ENCODE measurements at regions not wholly inside any gene's neighbourhood (a gene's known extent, or its start where the extent isn't known, plus 50 kb on each side); places are given as distances from the start of the nearest gene placed in this dataset.

DNA sequence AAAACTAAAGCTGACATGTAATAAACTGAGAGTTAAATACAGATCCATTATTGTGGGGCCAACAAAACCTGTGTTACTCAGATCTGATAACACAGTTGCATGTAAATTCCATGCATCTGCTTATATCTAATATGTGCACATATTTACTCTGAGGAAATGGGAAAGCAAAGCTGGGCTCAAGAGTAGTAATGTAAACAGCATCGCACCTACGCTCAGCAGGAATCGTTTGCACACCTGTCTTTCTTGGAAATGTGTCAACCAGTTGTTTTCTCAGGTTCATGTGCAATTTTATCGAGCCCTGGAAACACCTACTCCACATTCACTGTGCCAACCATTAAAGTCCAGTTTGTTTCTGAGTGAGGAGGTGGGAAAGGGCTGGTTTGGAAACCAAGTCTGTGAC, 80.3 kb upstream of the CNKSR3 start:
- no peaks in the 10 kb centered on the region for H3K27me3 ChIP-seq (ENCODE audit: insufficient read depth, low read length, poor library complexity)
- H3K4me2 ChIP-seq (ENCODE audit: insufficient read depth, low read length) = no peak overlapping the region
- H3K4me1 ChIP-seq (ENCODE audit: insufficient read depth, low read length) = no peaks in the 10 kb centered on the region
- DNase-seq = no peak
- no peak overlapping the region for H2AFZ ChIP-seq (ENCODE audit: low read depth, low read length)
- TF ChIP-seq, protein P1, sequence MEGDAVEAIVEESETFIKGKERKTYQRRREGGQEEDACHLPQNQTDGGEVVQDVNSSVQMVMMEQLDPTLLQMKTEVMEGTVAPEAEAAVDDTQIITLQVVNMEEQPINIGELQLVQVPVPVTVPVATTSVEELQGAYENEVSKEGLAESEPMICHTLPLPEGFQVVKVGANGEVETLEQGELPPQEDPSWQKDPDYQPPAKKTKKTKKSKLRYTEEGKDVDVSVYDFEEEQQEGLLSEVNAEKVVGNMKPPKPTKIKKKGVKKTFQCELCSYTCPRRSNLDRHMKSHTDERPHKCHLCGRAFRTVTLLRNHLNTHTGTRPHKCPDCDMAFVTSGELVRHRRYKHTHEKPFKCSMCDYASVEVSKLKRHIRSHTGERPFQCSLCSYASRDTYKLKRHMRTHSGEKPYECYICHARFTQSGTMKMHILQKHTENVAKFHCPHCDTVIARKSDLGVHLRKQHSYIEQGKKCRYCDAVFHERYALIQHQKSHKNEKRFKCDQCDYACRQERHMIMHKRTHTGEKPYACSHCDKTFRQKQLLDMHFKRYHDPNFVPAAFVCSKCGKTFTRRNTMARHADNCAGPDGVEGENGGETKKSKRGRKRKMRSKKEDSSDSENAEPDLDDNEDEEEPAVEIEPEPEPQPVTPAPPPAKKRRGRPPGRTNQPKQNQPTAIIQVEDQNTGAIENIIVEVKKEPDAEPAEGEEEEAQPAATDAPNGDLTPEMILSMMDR (IDR thresholded peaks at IDR 0.05; ENCODE audit: borderline replicate concordance, extremely low read depth, low read length, poor library complexity, severe bottlenecking) = no peak
- TF ChIP-seq EZH2 (IDR thresholded peaks at IDR 0.05; ENCODE audit: borderline replicate concordance, low read depth, low read length, severe bottlenecking) = no peak
- H4K20me1 ChIP-seq (ENCODE audit: insufficient read depth, low read length) = no peaks in the 10 kb centered on the region
- no peaks in the 10 kb centered on the region for H3K79me2 ChIP-seq (ENCODE audit: insufficient read depth, low read length)
- no peak overlapping the region for H3K9ac ChIP-seq (ENCODE audit: low read depth, low read length)
- no peak for ATAC-seq (ENCODE audit: insufficient read depth, low read depth)
- H3K36me3 ChIP-seq (ENCODE audit: insufficient read depth, low read length) = no peaks in the 10 kb centered on the region
- no peaks in the 10 kb centered on the region for H3K9me3 ChIP-seq (ENCODE audit: insufficient read depth, low read length, severe bottlenecking)
- no peak overlapping the region for H3K27ac ChIP-seq (ENCODE audit: low read length)
- H3K4me3 ChIP-seq (ENCODE audit: low read depth in 1 of 2, low read length in 2 of 2) = no peak overlapping the region

- Histone ChIP-seq H3K4me2 (ENCODE audit: insufficient read depth, low read length) (no peak overlapping the region), H3K27me3 (ENCODE audit: insufficient read depth, low read length, poor library complexity) (no peaks in the 10 kb centered on the region), H3K9me3 (ENCODE audit: insufficient read depth, low read length, severe bottlenecking) (no peaks in the 10 kb centered on the region), H3K9ac (ENCODE audit: low read depth, low read length) (no peak overlapping the region), H3K79me2 (ENCODE audit: insufficient read depth, low read length) (no peaks in the 10 kb centered on the region), H3K4me1 (ENCODE audit: insufficient read depth, low read length) (no peaks in the 10 kb centered on the region), H3K4me3 (ENCODE audit: low read depth in 1 of 2, low read length in 2 of 2) (no peak overlapping the region), H4K20me1 (ENCODE audit: insufficient read depth, low read length) (no peaks in the 10 kb centered on the region), H3K27ac (ENCODE audit: low read length) (no peak overlapping the region), H2AFZ (ENCODE audit: low read depth, low read length) (no peak overlapping the region), H3K36me3 (ENCODE audit: insufficient read depth, low read length) (no peaks in the 10 kb centered on the region)
- DNase-seq (no peak), ATAC-seq (ENCODE audit: insufficient read depth, low read depth) (no peak)
- TF ChIP-seq, protein P1 (IDR thresholded peaks at IDR 0.05; ENCODE audit: borderline replicate concordance, extremely low read depth, low read length, poor library complexity, severe bottlenecking) = no peak
- TF ChIP-seq EZH2 (IDR thresholded peaks at IDR 0.05; ENCODE audit: borderline replicate concordance, low read depth, low read length, severe bottlenecking) = no peak
Measured at GRCh38 chr6:154591234-154591633, 80.7 kb upstream of the CNKSR3 start.

DNA sequence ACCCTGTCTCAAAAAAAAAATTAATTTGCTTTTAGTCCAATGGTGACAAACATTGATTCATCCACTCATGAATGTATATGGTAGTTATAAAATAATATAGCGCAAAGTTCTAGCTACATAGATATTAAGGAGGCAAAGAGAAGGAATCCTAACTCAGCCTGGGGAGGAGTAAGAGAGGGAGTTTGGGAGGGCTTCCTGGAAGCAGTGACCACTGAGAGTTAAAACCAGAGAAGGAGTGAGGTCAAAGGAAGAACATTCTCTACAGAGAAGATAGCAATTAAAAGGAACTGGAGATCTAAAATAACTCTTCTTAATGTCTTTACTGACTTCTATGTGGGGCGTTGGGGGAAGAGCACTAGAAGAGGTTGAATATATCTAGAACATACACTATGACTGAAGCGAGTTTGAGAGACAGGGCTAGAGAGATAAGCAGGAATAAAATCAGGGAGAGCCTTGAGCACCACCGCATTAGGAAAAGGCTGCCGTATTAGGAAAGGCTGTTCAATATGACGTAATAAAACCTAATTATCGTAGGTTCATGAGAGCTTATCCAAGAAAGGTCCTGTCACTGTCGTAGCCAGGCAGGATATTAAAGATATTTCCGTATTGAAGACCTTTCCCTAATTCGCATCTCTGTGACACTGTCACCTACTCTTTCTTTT, 81.8 kb upstream of the CNKSR3 start:
- no peak overlapping the region for H3K9ac ChIP-seq (ENCODE audit: low read depth, low read length)
- DNase-seq = no peak
- no peak overlapping the region for H3K4me3 ChIP-seq (ENCODE audit: low read depth in 1 of 2, low read length in 2 of 2)
- no peaks in the 10 kb centered on the region for H3K4me1 ChIP-seq (ENCODE audit: insufficient read depth, low read length)
- H3K27ac ChIP-seq (ENCODE audit: low read length) = no peak overlapping the region
- H2AFZ ChIP-seq (ENCODE audit: low read depth, low read length) = no peak overlapping the region
- H4K20me1 ChIP-seq (ENCODE audit: insufficient read depth, low read length) = no peaks in the 10 kb centered on the region
- no peaks in the 10 kb centered on the region for H3K79me2 ChIP-seq (ENCODE audit: insufficient read depth, low read length)
- H3K36me3 ChIP-seq (ENCODE audit: insufficient read depth, low read length) = no peaks in the 10 kb centered on the region
- no peaks in the 10 kb centered on the region for H3K9me3 ChIP-seq (ENCODE audit: insufficient read depth, low read length, severe bottlenecking)
- H3K27me3 ChIP-seq (ENCODE audit: insufficient read depth, low read length, poor library complexity) = no peaks in the 10 kb centered on the region
- ATAC-seq (ENCODE audit: insufficient read depth, low read depth) = no peak
- no peak overlapping the region for H3K4me2 ChIP-seq (ENCODE audit: insufficient read depth, low read length)
- no peak for TF ChIP-seq EZH2 (IDR thresholded peaks at IDR 0.05; ENCODE audit: borderline replicate concordance, low read depth, low read length, severe bottlenecking)
- TF ChIP-seq, protein P1 (IDR thresholded peaks at IDR 0.05; ENCODE audit: borderline replicate concordance, extremely low read depth, low read length, poor library complexity, severe bottlenecking) = no peak

Measured in DND-41 (cell line).